ENCODE measurements at regions not wholly inside any gene's neighbourhood (a gene's known extent, or its start where the extent isn't known, plus 50 kb on each side); places are given as distances from the start of the nearest gene placed in this dataset.

GRCh38 chr19:34306213-34306661 lies 51.9 kb downstream of the GARRE1 start:
- no peak overlapping the region for H2BK15ac ChIP-seq (ENCODE audit: low read depth, low read length)
- WGBS (ENCODE audit: extremely low coverage, insufficient read length, low lambda C conversion rate) = no CpG with 5 or more reads among the region's 2 CpGs
- no peak overlapping the region for H3K4me3 Mint-ChIP-seq
- H3K27me3 ChIP-seq (ENCODE audit: insufficient read depth, low read length) = no peaks in the 10 kb centered on the region
- H3K4ac ChIP-seq (ENCODE audit: low read depth, low read length) = no peak overlapping the region
- no peak overlapping the region for H2BK120ac ChIP-seq (ENCODE audit: low read depth, low read length, poor library complexity, severe bottlenecking)
- H4K5ac ChIP-seq (ENCODE audit: insufficient read length, low read depth, low read length) = no peak overlapping the region
- no peak overlapping the region for H2AK5ac ChIP-seq (ENCODE audit: insufficient read length, low read length)
- H3K14ac ChIP-seq (ENCODE audit: insufficient read depth, low read length) = no peak overlapping the region
- no peak overlapping the region for H3K27ac ChIP-seq (ENCODE audit: insufficient read length, low read depth, low read length)
- no peak overlapping the region for H3K4me2 ChIP-seq (ENCODE audit: insufficient read depth, insufficient read length, low read length)
- H3K18ac ChIP-seq (ENCODE audit: insufficient read length, low read depth, low read length) = no peak overlapping the region
- H2BK5ac ChIP-seq (ENCODE audit: insufficient read length, low read length) = no peak overlapping the region
- peaks cover 24 to 36% of the 10 kb centered on the region in 2 experiments for H3K4me1 Mint-ChIP-seq
- no peak overlapping the region for H3K56ac ChIP-seq (ENCODE audit: insufficient read length, low read depth, low read length)
- H2BK20ac ChIP-seq (ENCODE audit: low read depth, low read length, poor library complexity, severe bottlenecking) = no peak overlapping the region
- peaks cover 1 to 14% (median 12%) of the 10 kb centered on the region in 3 experiments; a peak in 6 of 7 replicates for H3K36me3 Mint-ChIP-seq (ENCODE audit: insufficient read depth in 1 of 3, low read depth in 3 of 3)
- no peaks in the 10 kb centered on the region for H3K23me2 ChIP-seq (ENCODE audit: insufficient read length, low read depth, low read length, poor library complexity, severe bottlenecking)
- no peaks in the 10 kb centered on the region for H3K79me1 ChIP-seq (ENCODE audit: insufficient read depth, low read depth, low read length, poor library complexity, severe bottlenecking)
- no peaks in the 10 kb centered on the region for H3K9me3 ChIP-seq (ENCODE audit: control insufficient read depth, low read depth, low read length)
- TF ChIP-seq, protein P1, sequence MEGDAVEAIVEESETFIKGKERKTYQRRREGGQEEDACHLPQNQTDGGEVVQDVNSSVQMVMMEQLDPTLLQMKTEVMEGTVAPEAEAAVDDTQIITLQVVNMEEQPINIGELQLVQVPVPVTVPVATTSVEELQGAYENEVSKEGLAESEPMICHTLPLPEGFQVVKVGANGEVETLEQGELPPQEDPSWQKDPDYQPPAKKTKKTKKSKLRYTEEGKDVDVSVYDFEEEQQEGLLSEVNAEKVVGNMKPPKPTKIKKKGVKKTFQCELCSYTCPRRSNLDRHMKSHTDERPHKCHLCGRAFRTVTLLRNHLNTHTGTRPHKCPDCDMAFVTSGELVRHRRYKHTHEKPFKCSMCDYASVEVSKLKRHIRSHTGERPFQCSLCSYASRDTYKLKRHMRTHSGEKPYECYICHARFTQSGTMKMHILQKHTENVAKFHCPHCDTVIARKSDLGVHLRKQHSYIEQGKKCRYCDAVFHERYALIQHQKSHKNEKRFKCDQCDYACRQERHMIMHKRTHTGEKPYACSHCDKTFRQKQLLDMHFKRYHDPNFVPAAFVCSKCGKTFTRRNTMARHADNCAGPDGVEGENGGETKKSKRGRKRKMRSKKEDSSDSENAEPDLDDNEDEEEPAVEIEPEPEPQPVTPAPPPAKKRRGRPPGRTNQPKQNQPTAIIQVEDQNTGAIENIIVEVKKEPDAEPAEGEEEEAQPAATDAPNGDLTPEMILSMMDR (conservative IDR thresholded peaks at IDR 0.05) = no peak
- H3K27ac Mint-ChIP-seq = peak overlapping the region; percentile 79 to 90 (median 86); a peak in 5 of 7 replicates
- no peak for DNase-seq
- no peak overlapping the region for H3T11ph ChIP-seq (ENCODE audit: low read length)
- no peaks in the 10 kb centered on the region for H3K9me3 Mint-ChIP-seq
- H3K79me2 ChIP-seq (ENCODE audit: insufficient read depth, low read length) = no peaks in the 10 kb centered on the region; the same call in 1 of the 2 replicates
- H4K91ac ChIP-seq (ENCODE audit: insufficient read length, low read depth, low read length) = no peak overlapping the region
- H3K23ac ChIP-seq (ENCODE audit: insufficient read length, low read depth, low read length) = no peak overlapping the region
- no peak overlapping the region for H4K8ac ChIP-seq (replicated peaks; ENCODE audit: insufficient read length, low read depth, low read length)
- no peak overlapping the region for H3K9ac ChIP-seq (ENCODE audit: extremely low read depth, insufficient read length, low read length)
- no peak overlapping the region for H2BK12ac ChIP-seq (ENCODE audit: insufficient read length, low read depth, low read length)
- H3K27me3 Mint-ChIP-seq (ENCODE audit: low read depth) = no peaks in the 10 kb centered on the region
- H3K4me1 ChIP-seq (ENCODE audit: insufficient read depth, low read length) = no peaks in the 10 kb centered on the region
- H4K20me1 ChIP-seq (ENCODE audit: control insufficient read depth, insufficient read depth, insufficient read length) = no peaks in the 10 kb centered on the region
- H2AFZ ChIP-seq (ENCODE audit: low read length) = no peak overlapping the region
